SIG-M5 treated with dmso at 0.1 percent for 504 hours (cell line): ENCODE measurements at regions not wholly inside any gene's neighbourhood (a gene's known extent, or its start where the extent isn't known, plus 50 kb on each side); places are given as distances from the start of the nearest gene placed in this dataset.
"Not testable (repeated sequence)": the region's sequence is repeated elsewhere in the genome, so short reads cannot be mapped to it uniquely, and the experiment has no call there.

ENCODE experiments used
- DNase-seq: peaks from one replicate; lab custom pipeline; 2025; ENCODE audit not compliant: unreplicated experiment; lab: John Stamatoyannopoulos, UW

- no peak for DNase-seq
Measured at GRCh38 chrX:121169099-121170035, 122.0 kb downstream of the GLUD2 start.

- no peak for DNase-seq
Measured at GRCh38 chrX:121172703-121173102, 125.3 kb downstream of the GLUD2 start.

- no peak for DNase-seq
Measured at GRCh38 chrX:121179972-121180371, 132.6 kb downstream of the GLUD2 start.

GRCh38 chrX:121191779-121192178, 144.4 kb downstream of the GLUD2 start:
- no peak for DNase-seq

GRCh38 chrX:121195719-121196118, 148.3 kb downstream of the GLUD2 start:
- DNase-seq: no peak

- not testable (repeated sequence) for DNase-seq
Measured at GRCh38 chrX:121196872-121197444, 149.5 kb downstream of the GLUD2 start.

GRCh38 chrX:121208563-121208962, 161.2 kb downstream of the GLUD2 start:
- no peak for DNase-seq

GRCh38 chrX:121216641-121217374, 169.4 kb downstream of the GLUD2 start:
- no peak for DNase-seq

- DNase-seq: no peak
Measured at GRCh38 chrX:121221322-121221977, 174.0 kb downstream of the GLUD2 start.

GRCh38 chrX:121227888-121228287, 180.5 kb downstream of the GLUD2 start:
- no peak for DNase-seq

- DNase-seq: no peak
Measured at GRCh38 chrX:121231566-121232358, 184.4 kb downstream of the GLUD2 start.

- no peak for DNase-seq
Measured at GRCh38 chrX:121236040-121236439, 188.6 kb downstream of the GLUD2 start.

GRCh38 chrX:121238093-121238492, 190.7 kb downstream of the GLUD2 start:
- no peak for DNase-seq

GRCh38 chrX:121244511-121244910, 197.1 kb downstream of the GLUD2 start:
- DNase-seq: no peak

- no peak for DNase-seq
Measured at GRCh38 chrX:121245763-121246162, 198.4 kb downstream of the GLUD2 start.

GRCh38 chrX:121254336-121254735, 206.9 kb downstream of the GLUD2 start:
- no peak for DNase-seq

- DNase-seq: no peak
Measured at GRCh38 chrX:121256647-121257046, 209.2 kb downstream of the GLUD2 start.

GRCh38 chrX:121258545-121258944, 211.1 kb downstream of the GLUD2 start:
- no peak for DNase-seq

- DNase-seq: no peak
Measured at GRCh38 chrX:121259170-121259569, 211.8 kb downstream of the GLUD2 start.

- DNase-seq: no peak
Measured at GRCh38 chrX:121260596-121261240, 213.3 kb downstream of the GLUD2 start.
